WERI-Rb-1 (cell line): ENCODE measurements at regions not wholly inside any gene's neighbourhood (a gene's known extent, or its start where the extent isn't known, plus 50 kb on each side); places are given as distances from the start of the nearest gene placed in this dataset.

Source experiments
- DNase-seq: peaks from one replicate; pipeline ENCODE4 v3.0.0-alpha.2; 2020
- H3K27ac ChIP-seq: fragments of 250-450 bp; sonication (Bioruptor Pico); 2 replicates; pipeline ENCODE4 v1.5.1; 2020; ENCODE audit warnings: mild to moderate bottlenecking, moderate library complexity
- H3K27me3 ChIP-seq: fragments of 250-450 bp; sonication (Bioruptor Pico); 2 replicates; pipeline ENCODE4 v1.5.1; 2021; ENCODE audit warnings: mild to moderate bottlenecking, low read depth, moderate library complexity; ENCODE audit not compliant: insufficient read depth, severe bottlenecking
- H3K36me3 ChIP-seq: fragments of 250-450 bp; sonication (Bioruptor Pico); 2 replicates; pipeline ENCODE4 v1.5.1; 2020; ENCODE audit warnings: mild to moderate bottlenecking, moderate library complexity
- H3K4me3 ChIP-seq: 2 replicates; pipeline ENCODE4 v1.5.1; 2011; ENCODE audit warnings: low read depth, mild to moderate bottlenecking, control low read depth, low read length
- H3K9me3 ChIP-seq: fragments of 250-450 bp; sonication (Bioruptor Pico); 2 replicates; pipeline ENCODE4 v1.5.1; 2021; ENCODE audit warnings: mild to moderate bottlenecking, moderate library complexity; ENCODE audit not compliant: severe bottlenecking
- CTCF ChIP-seq: IDR thresholded peaks from 2 replicates; pipeline ENCODE4 v1.5.1; 2011; ENCODE audit warnings: low read depth, mild to moderate bottlenecking, control low read depth, inconsistent platforms, low read length

GRCh38 chr7:138402749-138403148, 57.3 kb upstream of the TRIM24 start:
- Histone ChIP-seq H3K27ac (no peak overlapping the region), H3K36me3 (no peaks in the 10 kb centered on the region), H3K4me3 (no peak overlapping the region), H3K27me3 (no peaks in the 10 kb centered on the region), H3K9me3 (no peaks in the 10 kb centered on the region)
- TF ChIP-seq CTCF: no peak
- DNase-seq: no peak

GRCh38 chr7:138405496-138405895, 54.6 kb upstream of the TRIM24 start:
- H3K9me3 ChIP-seq: no peaks in the 10 kb centered on the region
- H3K27ac ChIP-seq: no peak overlapping the region
- no peak for TF ChIP-seq CTCF
- no peak overlapping the region for H3K4me3 ChIP-seq
- H3K36me3 ChIP-seq: no peaks in the 10 kb centered on the region
- H3K27me3 ChIP-seq: no peaks in the 10 kb centered on the region
- no peak for DNase-seq

DNA sequence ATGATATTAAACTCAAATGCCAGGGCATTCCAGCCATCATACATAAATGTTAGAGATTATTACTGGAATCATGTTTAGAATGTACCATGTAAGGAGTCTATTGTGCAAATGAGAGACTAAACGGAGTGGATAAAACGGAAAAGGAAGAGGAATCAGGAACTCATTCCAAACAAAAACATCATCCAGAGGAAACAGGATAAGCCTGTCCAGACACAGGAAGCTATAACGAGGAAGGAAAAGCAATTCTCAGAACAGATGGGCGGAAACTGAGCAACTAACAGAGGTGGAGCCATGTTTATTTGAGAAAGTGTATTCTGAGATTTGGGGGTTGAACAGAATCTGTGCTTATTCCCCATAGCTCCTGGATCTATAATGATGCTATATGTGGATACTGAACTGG, 52.3 kb upstream of the TRIM24 start:
- TF ChIP-seq CTCF: no peak
- Histone ChIP-seq H3K9me3 (no peaks in the 10 kb centered on the region), H3K27me3 (no peaks in the 10 kb centered on the region), H3K36me3 (no peaks in the 10 kb centered on the region), H3K27ac (no peak overlapping the region), H3K4me3 (no peak overlapping the region)
- DNase-seq: no peak
